Activated CD8-positive, alpha-beta memory T cell treated with anti-CD3 and anti-CD28 coated beads, Interleukin-2, amount 10 ng/mL, durations not matched to agents 7 days and 5 days (primary cell): ENCODE measurements at regions not wholly inside any gene's neighbourhood (a gene's known extent, or its start where the extent isn't known, plus 50 kb on each side); places are given as distances from the start of the nearest gene placed in this dataset.
"Not testable (repeated sequence)": the region's sequence is repeated elsewhere in the genome, so short reads cannot be mapped to it uniquely, and the experiment has no call there.

Experiments
- ATAC-seq: fragments of 150-1000 bp; cut with Tn5 transposase; one replicate; pipeline ENCODE4 v1.10.0; 2021; ENCODE audit warnings: moderate library complexity
- CTCF ChIA-PET: fragments of 350-600 bp; sonication (Branson Sonifier 250); formaldehyde crosslinking; loops from one replicate; lab custom pipeline; 2021; ENCODE audit warnings: antibody characterized with exemption; lab: Charles Lee
- DNase-seq: peaks from one replicate; pipeline ENCODE4 v3.0.0-alpha.2; 2020
- H3K27ac Mint-ChIP-seq: one replicate; pipeline ENCODE4 v1.8.0; 2021; ENCODE audit warnings: mild to moderate bottlenecking, mixed read lengths
- H3K27me3 Mint-ChIP-seq: one replicate; pipeline ENCODE4 v1.8.0; 2021; ENCODE audit warnings: mixed read lengths
- H3K36me3 Mint-ChIP-seq: one replicate; pipeline ENCODE4 v1.8.0; 2021; ENCODE audit warnings: mild to moderate bottlenecking, mixed read lengths
- H3K4me1 Mint-ChIP-seq: one replicate; pipeline ENCODE4 v1.8.0; 2021; ENCODE audit warnings: mixed read lengths
- H3K4me3 Mint-ChIP-seq: one replicate; pipeline ENCODE4 v1.8.0; 2021; ENCODE audit warnings: mild to moderate bottlenecking, moderate library complexity, mixed read lengths
- H3K9me3 Mint-ChIP-seq: one replicate; pipeline ENCODE4 v1.8.0; 2022; ENCODE audit warnings: low read depth, mixed read lengths

- H3K4me3 Mint-ChIP-seq: no peak overlapping the region
- no peaks in the 10 kb centered on the region for H3K4me1 Mint-ChIP-seq
Observed at GRCh38 chr3:145286937-145287336, 874.0 kb downstream of the PLOD2 start.

GRCh38 chr3:145290010-145290409 lies 871.0 kb downstream of the PLOD2 start:
- no peak overlapping the region for H3K27ac Mint-ChIP-seq
- no peaks in the 10 kb centered on the region for H3K27me3 Mint-ChIP-seq
- no peak overlapping the region for H3K4me3 Mint-ChIP-seq
- CTCF ChIA-PET: no interaction called here
- H3K36me3 Mint-ChIP-seq: no peaks in the 10 kb centered on the region
- peaks cover 6% of the 10 kb centered on the region for H3K9me3 Mint-ChIP-seq
- ATAC-seq (no peak), DNase-seq (no peak)
- H3K4me1 Mint-ChIP-seq: no peaks in the 10 kb centered on the region

More at GRCh38 chr3:145286937-145287336, 874.0 kb downstream of the PLOD2 start:
- CTCF ChIA-PET: no interaction called here
- no peaks in the 10 kb centered on the region for H3K36me3 Mint-ChIP-seq
- no peak for DNase-seq
- no peaks in the 10 kb centered on the region for H3K27me3 Mint-ChIP-seq
- no peak for ATAC-seq
- no peak overlapping the region for H3K27ac Mint-ChIP-seq
- peaks cover 6% of the 10 kb centered on the region for H3K9me3 Mint-ChIP-seq

- Mint-ChIP-seq H3K36me3 (no peaks in the 10 kb centered on the region), H3K9me3 (peaks cover 4% of the 10 kb centered on the region), H3K4me1 (no peaks in the 10 kb centered on the region), H3K27me3 (no peaks in the 10 kb centered on the region), H3K27ac (no peak overlapping the region), H3K4me3 (no peak overlapping the region)
- CTCF ChIA-PET: no interaction called here
- DNase-seq: no peak
- ATAC-seq: no peak
Observed at GRCh38 chr3:145294572-145294971, 866.4 kb downstream of the PLOD2 start.

- CTCF ChIA-PET: no interaction called here
- Mint-ChIP-seq H3K4me3 (no peak overlapping the region), H3K36me3 (no peaks in the 10 kb centered on the region), H3K27me3 (no peaks in the 10 kb centered on the region), H3K27ac (no peak overlapping the region), H3K4me1 (no peaks in the 10 kb centered on the region), H3K9me3 (peaks cover 3% of the 10 kb centered on the region)
- DNase-seq (no peak), ATAC-seq (no peak)
Observed at GRCh38 chr3:145307272-145307671, 853.7 kb downstream of the PLOD2 start.

- Mint-ChIP-seq H3K36me3 (no peaks in the 10 kb centered on the region), H3K4me1 (no peaks in the 10 kb centered on the region), H3K4me3 (no peak overlapping the region), H3K27ac (no peak overlapping the region), H3K27me3 (no peaks in the 10 kb centered on the region), H3K9me3 (peaks cover 8% of the 10 kb centered on the region)
- CTCF ChIA-PET: no interaction called here
- ATAC-seq (no peak), DNase-seq (no peak)
Observed at GRCh38 chr3:145313751-145314150, 847.2 kb downstream of the PLOD2 start.

GRCh38 chr3:145316253-145316652 lies 844.7 kb downstream of the PLOD2 start:
- H3K27me3 Mint-ChIP-seq, H3K4me3 Mint-ChIP-seq, ATAC-seq: not testable (repeated sequence)

GRCh38 chr3:145326666-145327065 lies 834.3 kb downstream of the PLOD2 start:
- Mint-ChIP-seq H3K27ac (no peak overlapping the region), H3K4me3 (no peak overlapping the region), H3K36me3 (no peaks in the 10 kb centered on the region), H3K4me1 (no peaks in the 10 kb centered on the region), H3K9me3 (no peaks in the 10 kb centered on the region), H3K27me3 (no peaks in the 10 kb centered on the region)
- CTCF ChIA-PET: no interaction called here
- DNase-seq (no peak), ATAC-seq (no peak)

More at GRCh38 chr3:145316253-145316652, 844.7 kb downstream of the PLOD2 start:
- H3K27ac Mint-ChIP-seq, H3K9me3 Mint-ChIP-seq, CTCF ChIA-PET, DNase-seq, H3K4me1 Mint-ChIP-seq, H3K36me3 Mint-ChIP-seq: not testable (repeated sequence)

GRCh38 chr3:145333427-145333826 lies 827.6 kb downstream of the PLOD2 start:
- DNase-seq, H3K9me3 Mint-ChIP-seq, H3K27ac Mint-ChIP-seq, H3K27me3 Mint-ChIP-seq, ATAC-seq, H3K4me3 Mint-ChIP-seq, CTCF ChIA-PET, H3K4me1 Mint-ChIP-seq, H3K36me3 Mint-ChIP-seq: not testable (repeated sequence)

- CTCF ChIA-PET: no interaction called here
Observed at GRCh38 chr3:145333931-145334330, 827.1 kb downstream of the PLOD2 start.

GRCh38 chr3:145355206-145355605 lies 805.8 kb downstream of the PLOD2 start:
- no peak overlapping the region for H3K27ac Mint-ChIP-seq
- H3K36me3 Mint-ChIP-seq: no peaks in the 10 kb centered on the region
- H3K4me1 Mint-ChIP-seq: no peaks in the 10 kb centered on the region
- peaks cover 18% of the 10 kb centered on the region for H3K9me3 Mint-ChIP-seq
- DNase-seq (no peak), ATAC-seq (no peak)
- H3K4me3 Mint-ChIP-seq: no peak overlapping the region
- CTCF ChIA-PET: no interaction called here
- H3K27me3 Mint-ChIP-seq: no peaks in the 10 kb centered on the region

More at GRCh38 chr3:145333931-145334330, 827.1 kb downstream of the PLOD2 start:
- no peaks in the 10 kb centered on the region for H3K4me1 Mint-ChIP-seq
- no peak overlapping the region for H3K27ac Mint-ChIP-seq
- H3K4me3 Mint-ChIP-seq: no peak overlapping the region
- H3K27me3 Mint-ChIP-seq: no peaks in the 10 kb centered on the region
- no peak for DNase-seq
- ATAC-seq: no peak
- no peaks in the 10 kb centered on the region for H3K36me3 Mint-ChIP-seq
- peaks cover 4% of the 10 kb centered on the region for H3K9me3 Mint-ChIP-seq

GRCh38 chr3:145357453-145357852 lies 803.5 kb downstream of the PLOD2 start:
- Mint-ChIP-seq H3K4me1 (no peaks in the 10 kb centered on the region), H3K27me3 (no peaks in the 10 kb centered on the region), H3K27ac (no peak overlapping the region), H3K36me3 (no peaks in the 10 kb centered on the region), H3K4me3 (no peak overlapping the region), H3K9me3 (peaks cover 21% of the 10 kb centered on the region)
- CTCF ChIA-PET: no interaction called here
- no peak for ATAC-seq
- DNase-seq: no peak

GRCh38 chr3:145359040-145359439 lies 801.9 kb downstream of the PLOD2 start:
- Mint-ChIP-seq H3K4me1 (no peaks in the 10 kb centered on the region), H3K4me3 (no peak overlapping the region)
- DNase-seq: no peak

GRCh38 chr3:145368748-145369147 lies 792.2 kb downstream of the PLOD2 start:
- no peak for DNase-seq
- CTCF ChIA-PET: no interaction called here
- H3K36me3 Mint-ChIP-seq: no peaks in the 10 kb centered on the region
- H3K27me3 Mint-ChIP-seq: no peaks in the 10 kb centered on the region
- no peaks in the 10 kb centered on the region for H3K4me1 Mint-ChIP-seq
- H3K9me3 Mint-ChIP-seq: peaks cover 5% of the 10 kb centered on the region
- no peak for ATAC-seq
- no peak overlapping the region for H3K27ac Mint-ChIP-seq
- no peak overlapping the region for H3K4me3 Mint-ChIP-seq

More at GRCh38 chr3:145359040-145359439, 801.9 kb downstream of the PLOD2 start:
- H3K9me3 Mint-ChIP-seq: peaks cover 18% of the 10 kb centered on the region
- no peak for ATAC-seq
- CTCF ChIA-PET: no interaction called here
- no peaks in the 10 kb centered on the region for H3K27me3 Mint-ChIP-seq
- no peak overlapping the region for H3K27ac Mint-ChIP-seq
- H3K36me3 Mint-ChIP-seq: no peaks in the 10 kb centered on the region

GRCh38 chr3:145370870-145371269 lies 790.1 kb downstream of the PLOD2 start:
- CTCF ChIA-PET: no interaction called here
- Mint-ChIP-seq H3K36me3 (no peaks in the 10 kb centered on the region), H3K9me3 (peaks cover 7% of the 10 kb centered on the region), H3K27ac (no peak overlapping the region), H3K27me3 (no peaks in the 10 kb centered on the region), H3K4me1 (no peaks in the 10 kb centered on the region), H3K4me3 (no peak overlapping the region)
- DNase-seq (no peak), ATAC-seq (no peak)

- CTCF ChIA-PET: no interaction called here
- peaks cover 4% of the 10 kb centered on the region for H3K9me3 Mint-ChIP-seq
- H3K36me3 Mint-ChIP-seq: no peaks in the 10 kb centered on the region
- ATAC-seq: no peak
- no peak overlapping the region for H3K27ac Mint-ChIP-seq
- no peaks in the 10 kb centered on the region for H3K27me3 Mint-ChIP-seq
- DNase-seq: no peak
- no peaks in the 10 kb centered on the region for H3K4me1 Mint-ChIP-seq
- H3K4me3 Mint-ChIP-seq: no peak overlapping the region
Observed at GRCh38 chr3:145377301-145377700, 783.7 kb downstream of the PLOD2 start.
